T47D (cell line): ENCODE measurements at regions not wholly inside any gene's neighbourhood (a gene's known extent, or its start where the extent isn't known, plus 50 kb on each side); places are given as distances from the start of the nearest gene placed in this dataset.

ENCODE experiments used
- DNase-seq, 2 experiments: peaks; one replicate each; pipeline versions ENCODE4 v3.0.0 to v3.0.0-alpha.2; 2011 to 2012; ENCODE audit warnings: low read depth in 1 of 2, low spot score in 1 of 2
- JUND ChIP-seq: IDR thresholded peaks from 2 replicates; pipeline ENCODE4 v1.6.1; 2012; ENCODE audit warnings: low read depth
- in situ Hi-C: cut with HindIII; loops from 2 replicates; pipeline ENCODE4 v1.10.0; 2016; ENCODE audit warnings: low sequenced_read_pairs, low pct_unique_long_range_greater_than_20kb

DNA sequence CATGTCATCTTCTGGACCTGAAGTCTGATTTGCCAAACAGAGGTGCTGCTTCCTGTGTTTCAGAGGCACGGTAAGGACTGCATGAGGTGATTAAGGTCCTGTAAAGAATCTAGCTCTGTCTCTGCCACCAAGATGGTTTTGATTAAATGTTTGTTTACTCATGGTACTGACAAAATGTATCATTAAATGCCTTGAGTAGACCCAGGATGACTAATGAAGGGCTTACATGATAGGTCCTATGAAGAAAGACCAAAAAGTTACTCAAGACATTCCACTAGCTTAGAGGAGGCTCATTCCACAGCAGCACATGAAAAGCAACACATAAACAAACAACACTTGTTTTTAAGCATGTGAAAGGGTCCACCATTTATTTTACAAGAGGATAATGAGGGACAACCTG lies 100.9 kb downstream of the BOD1 start:
- no peak for TF ChIP-seq JUND
- in situ Hi-C loops, result no loop called here
- DNase-seq, result no peak

DNA sequence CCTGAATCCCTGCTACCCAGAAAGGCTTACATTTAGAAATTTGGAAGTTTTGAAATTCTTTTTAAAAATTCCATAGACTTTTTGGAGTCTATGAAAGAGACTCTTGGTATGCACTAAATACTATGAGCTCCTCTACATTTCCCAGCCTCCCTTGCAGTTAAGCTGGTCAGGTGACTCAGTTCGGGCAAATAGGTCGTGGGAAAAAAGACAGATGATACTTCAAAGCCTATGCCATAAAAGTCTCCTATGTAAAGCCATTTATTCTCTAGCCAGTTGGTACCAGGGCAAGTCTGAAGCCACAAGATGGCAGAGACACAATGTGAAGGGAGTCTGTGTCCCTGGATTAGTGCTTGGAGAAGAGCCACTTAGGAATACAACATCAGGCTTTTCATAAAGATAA lies 101.8 kb downstream of the BOD1 start:
- in situ Hi-C loops, result no loop called here
- DNase-seq, result no peak
- no peak for TF ChIP-seq JUND

DNA sequence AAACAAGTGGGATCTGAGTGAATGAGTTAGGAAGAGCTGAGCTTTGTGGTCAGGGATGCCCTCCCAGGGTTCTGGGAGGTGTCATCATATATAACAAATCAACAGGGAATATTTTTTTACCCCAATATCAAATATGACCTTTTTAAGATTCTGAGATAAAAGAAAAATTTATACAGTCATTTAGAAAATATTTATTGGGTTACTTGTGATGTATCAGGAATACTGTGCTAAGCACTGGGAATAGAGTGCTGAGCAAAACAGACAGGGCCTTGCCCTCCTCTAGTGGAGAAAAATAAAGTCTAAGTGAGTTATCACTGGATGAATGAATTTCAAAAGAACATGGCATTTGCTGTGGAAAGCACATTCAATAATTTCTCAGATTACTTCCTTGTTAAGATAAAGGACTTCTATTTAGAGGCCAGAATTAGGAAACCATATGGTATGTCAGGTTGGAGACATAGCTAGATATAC lies 102.9 kb downstream of the BOD1 start:
- in situ Hi-C loops, result no loop called here
- TF ChIP-seq JUND, result no peak
- DNase-seq, result no peak

DNA sequence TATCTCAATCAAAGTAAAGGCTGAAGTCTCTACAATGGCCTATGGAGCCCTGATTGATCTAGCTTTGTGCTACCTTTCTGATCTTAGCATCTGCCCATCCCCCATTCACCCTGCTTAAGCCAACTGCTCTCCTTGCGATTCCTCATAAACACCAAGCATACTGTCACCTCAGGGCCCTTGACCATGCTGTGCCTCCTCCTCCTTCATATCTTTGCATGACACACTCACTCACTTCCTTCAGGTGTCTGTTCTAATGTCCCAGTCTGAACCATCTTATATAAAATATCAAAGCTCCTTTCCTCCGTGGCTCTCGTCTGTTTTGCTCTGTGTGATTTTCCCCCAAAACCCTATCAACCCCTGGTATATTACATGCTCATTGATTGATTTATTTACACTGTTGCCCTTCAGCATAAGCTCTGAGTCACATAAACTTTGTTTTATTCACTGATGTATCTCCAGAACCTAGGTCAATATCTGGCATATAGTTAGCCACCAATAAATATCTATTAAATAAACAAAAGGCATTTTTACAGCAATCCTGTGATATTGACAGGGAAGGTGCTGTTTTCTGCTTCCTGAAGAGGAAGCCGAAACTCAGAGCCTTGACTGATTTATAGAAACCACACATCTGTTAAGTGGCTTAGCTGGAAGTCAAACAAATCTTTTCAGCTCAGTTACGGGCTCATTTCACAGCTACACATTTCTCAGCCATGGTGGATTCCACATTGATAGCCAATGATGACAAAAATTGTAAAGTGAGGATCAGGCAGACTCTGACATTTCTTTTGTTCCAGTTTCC lies 103.6 kb downstream of the BOD1 start:
- in situ Hi-C loops, result no loop called here
- peak in 1 of 2 experiments; percentile 46 for DNase-seq
- no peak; the same call in 1 of the 2 replicates for TF ChIP-seq JUND

DNA sequence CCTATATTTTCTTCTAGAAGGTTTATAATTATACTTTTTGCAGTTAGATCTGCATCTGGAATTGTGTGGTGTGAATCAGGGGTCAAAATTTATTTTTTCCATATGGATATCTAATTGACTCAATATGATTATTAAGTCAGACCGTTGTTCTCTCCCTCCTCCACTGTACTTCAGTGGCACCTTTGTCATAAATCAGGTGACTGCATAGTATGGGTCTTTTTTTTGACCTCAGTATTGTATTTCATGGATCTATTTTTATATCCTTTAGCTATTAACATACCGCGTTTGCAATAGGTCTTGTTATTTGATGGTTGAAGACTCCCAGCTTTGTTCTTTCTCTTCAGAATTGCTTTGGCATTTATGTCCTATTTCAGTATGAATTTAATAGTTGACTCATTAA lies 107.4 kb downstream of the BOD1 start:
- no peak for DNase-seq
- in situ Hi-C loops, result no loop called here
- TF ChIP-seq JUND, result no peak

DNA sequence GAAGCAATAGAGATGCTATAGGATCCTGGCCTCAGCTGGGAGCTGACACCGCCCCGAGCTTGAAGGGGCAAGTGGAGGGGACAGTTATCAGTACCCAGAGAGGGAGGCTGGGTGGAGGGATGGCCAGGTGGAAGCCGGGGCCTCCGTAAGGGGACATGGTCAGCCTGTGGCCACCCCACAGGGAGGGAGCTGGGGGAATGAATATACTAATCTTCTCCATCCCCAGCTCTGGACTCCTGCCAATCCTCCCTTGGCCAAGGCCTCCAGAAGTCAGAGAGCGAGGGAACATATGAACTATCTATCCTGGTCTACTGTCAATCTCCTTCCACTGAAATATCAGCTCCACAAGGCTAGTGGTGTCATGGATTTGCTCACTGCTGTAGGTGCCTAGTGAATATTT lies 109.3 kb downstream of the BOD1 start:
- in situ Hi-C loops, result no loop called here
- DNase-seq, result no peak
- TF ChIP-seq JUND, result no peak

DNA sequence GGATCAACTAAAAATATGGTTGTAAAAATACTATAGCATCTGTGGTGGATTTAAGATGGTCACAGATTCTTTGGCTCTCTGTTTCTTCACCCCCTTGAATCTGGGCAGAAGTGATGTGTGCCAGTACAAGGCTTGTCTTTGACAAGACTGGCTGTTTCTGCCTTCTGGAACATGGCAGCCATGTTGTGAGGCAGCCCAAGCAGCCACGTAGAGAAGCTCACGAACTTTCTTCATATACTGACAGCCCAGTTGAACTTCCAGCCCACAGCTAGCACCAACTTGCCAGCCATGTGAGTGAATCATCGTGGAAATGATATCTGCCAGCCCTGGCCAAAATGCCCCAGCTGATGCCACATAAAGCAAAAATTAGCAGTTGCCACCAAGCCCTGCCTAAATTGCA lies 110.8 kb downstream of the BOD1 start:
- DNase-seq, result no peak
- in situ Hi-C loops, result no loop called here
- no peak for TF ChIP-seq JUND

DNA sequence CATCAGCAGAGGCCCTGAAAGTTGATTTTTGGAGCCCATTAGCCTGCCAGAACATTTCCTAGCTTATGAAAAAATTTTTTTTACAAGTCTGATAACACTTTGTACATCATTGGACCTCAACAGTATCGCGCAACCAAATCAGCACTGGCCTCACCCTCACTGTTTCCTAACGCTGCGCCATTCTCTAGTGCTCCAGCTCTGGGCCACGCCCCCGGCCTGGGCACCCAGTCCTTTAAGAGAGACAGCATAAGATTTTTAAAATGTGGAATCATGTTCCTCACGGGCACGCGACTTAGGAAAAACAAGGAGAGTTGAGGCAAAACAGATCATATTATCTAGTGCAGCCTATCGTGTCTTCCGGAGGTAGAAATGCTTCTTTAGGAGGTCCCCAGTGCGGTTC lies 114.5 kb downstream of the BOD1 start:
- in situ Hi-C loops, result no loop called here
- TF ChIP-seq JUND, result no peak
- no peak for DNase-seq

DNA sequence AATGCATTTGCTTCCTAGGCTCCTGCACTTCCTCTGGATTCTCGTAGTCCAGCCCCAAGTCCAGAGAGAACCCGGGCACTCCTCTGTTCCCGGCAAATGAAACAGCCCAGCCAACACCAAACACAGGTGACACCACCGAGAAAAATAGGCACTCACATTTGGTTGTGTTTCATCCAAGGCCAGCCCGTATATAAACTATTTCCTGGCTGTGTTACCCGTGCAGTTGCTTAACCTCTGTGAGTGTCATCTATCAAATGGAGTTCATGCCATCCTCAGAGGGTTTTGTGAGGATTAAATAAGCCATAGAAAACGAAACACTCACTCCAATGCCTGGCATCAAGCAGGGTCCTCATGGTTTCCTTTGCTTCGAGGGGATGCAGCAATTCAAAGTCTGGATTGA lies 115.2 kb downstream of the BOD1 start:
- no peak for DNase-seq
- in situ Hi-C loops, result no loop called here
- TF ChIP-seq JUND, result no peak

DNA sequence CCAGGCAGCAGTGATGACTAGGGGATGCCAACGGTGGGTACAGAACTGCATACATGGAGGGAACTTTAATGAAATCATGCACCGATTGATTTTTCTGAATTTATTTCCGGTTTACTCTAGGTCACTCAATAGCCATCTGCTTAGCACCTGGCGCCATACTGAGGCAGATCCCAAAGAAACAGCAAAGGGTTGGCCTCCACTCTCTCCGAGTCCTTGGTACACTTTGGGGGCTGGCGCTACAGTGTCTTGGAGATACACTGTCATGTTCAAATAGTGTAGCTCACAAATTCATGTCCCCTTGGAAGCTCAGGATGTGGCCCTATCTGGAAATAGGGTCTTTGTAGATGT lies 116.3 kb downstream of the BOD1 start:
- no peak for TF ChIP-seq JUND
- no peak for DNase-seq
- in situ Hi-C loops, result no loop called here

DNA sequence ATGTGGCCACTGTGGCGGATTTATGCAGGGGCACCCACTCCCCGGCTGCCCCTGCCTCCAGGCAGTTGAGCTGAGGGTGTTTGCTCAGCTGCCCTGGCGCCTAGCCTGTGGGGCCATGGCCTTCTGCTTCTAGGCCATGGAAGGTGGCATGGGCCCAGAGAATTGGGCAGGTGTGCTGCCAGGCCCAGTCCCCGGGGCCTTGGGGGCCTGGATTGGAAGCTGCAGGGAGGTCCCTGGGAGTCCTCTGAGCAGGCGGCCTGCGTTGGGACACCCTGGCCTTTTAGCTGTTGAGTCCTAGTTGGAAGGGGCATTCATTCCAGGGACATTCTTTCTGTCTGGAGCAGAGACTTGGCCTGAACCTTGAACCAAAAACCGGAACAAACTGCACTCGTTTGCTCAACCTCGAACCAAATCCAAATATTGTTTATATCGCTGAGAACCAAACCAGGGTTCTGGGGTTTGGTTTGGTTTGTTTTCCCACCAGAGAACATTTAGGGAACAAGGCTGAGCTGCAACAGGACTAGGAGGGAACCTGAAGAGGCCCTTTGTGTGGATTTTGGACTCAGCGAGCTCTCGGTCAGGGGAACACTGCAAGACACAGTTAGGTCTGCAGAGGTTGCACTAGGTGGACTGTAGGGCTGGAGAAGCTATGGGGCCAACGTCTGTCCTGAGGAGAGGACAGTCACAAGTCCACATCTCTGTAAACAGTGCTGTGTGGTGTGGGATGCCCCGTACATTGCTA lies 116.8 kb downstream of the BOD1 start:
- in situ Hi-C loops, result no loop called here
- DNase-seq, result peak in 1 of 2 experiments; percentile 95
- TF ChIP-seq JUND, result no peak

DNA sequence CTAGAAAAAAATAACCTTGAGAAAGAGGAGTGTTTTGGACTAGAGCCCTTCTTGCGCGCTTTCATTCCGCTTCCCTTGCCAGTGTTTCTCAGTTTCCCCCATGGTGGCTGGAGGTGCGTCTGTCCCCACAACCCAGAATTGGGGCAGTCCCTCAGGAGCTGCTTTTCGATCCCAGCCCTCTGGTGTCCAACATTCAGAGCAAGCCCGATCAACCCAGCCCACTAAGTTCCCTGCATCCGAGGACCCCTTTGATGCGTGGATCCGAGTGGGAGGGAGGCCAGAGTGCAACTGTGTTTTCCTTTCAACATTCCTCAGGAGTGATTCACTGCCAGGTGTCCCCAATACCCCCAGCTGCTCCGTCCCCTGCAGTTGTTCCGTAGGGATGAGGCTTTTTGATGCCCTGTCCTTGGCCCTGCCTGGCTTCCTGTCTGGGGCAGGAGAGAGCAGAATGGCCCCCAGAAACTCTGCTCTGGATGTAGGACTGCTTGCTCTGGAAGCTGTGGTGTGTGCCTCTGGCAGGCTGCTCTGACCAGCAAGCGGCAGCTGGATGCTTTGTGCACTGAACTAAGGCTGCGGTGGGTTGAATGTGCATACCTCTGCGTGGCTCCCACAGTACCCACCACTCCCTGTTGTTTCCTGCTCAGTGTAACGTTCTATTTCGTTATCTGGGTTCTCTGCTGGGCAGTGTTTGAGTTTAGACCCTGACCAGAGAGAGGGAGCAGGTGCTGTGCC lies 117.5 kb downstream of the BOD1 start:
- TF ChIP-seq JUND, result no peak
- DNase-seq, result peak in 1 of 2 experiments; percentile 22
- in situ Hi-C loops, result no loop called here

DNA sequence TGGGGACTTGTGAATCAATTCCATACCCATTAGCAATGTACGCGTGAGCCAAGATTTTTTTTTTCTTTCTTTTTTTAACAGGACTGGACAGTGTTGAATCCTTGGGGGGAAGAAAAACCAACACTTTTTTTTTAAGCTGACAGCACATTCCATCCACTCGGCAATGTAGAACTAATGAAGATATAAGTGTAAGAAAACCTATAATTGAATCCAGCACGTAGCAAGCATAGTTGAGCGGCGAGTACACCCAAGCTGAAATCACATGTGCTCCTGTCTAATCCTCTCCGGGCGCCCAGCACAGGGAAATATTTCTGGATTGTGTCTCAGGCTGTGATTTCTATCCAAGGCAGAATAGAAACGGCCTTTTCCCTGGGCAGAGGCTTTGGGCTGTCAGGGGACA lies 118.2 kb downstream of the BOD1 start:
- in situ Hi-C loops, result no loop called here
- no peak for TF ChIP-seq JUND
- DNase-seq, result peak; percentile 31 to 82
